Right atrium auricular region (tissue), 2 donors: ENCODE measurements at regions not wholly inside any gene's neighbourhood (a gene's known extent, or its start where the extent isn't known, plus 50 kb on each side); places are given as distances from the start of the nearest gene placed in this dataset.

ENCODE experiments used
- DNase-seq: peaks from one replicate; pipeline ENCODE4 v3.0.0-alpha.2; 2019; ENCODE audit warnings: low spot score
- H3K27ac ChIP-seq, 2 donors: fragments of 200-600 bp; sonication (generic); 1 replicate in 1 of 2; 2 replicates in 1 of 2; pipeline ENCODE4 v1.5.1; 2016 to 2019
- H3K27me3 ChIP-seq, 2 donors: fragments of 200-600 bp; sonication (generic); one replicate each; pipeline versions ENCODE4 v1.5.1 to v1.6.0; 2017 to 2019
- H3K36me3 ChIP-seq: fragments of 200-600 bp; sonication (generic); one replicate; pipeline ENCODE4 v1.5.1; 2016
- H3K4me1 ChIP-seq, 2 donors: fragments of 200-600 bp; sonication (generic); one replicate each; pipeline versions ENCODE4 v1.5.1 to v1.6.0; 2017 to 2019
- H3K4me3 ChIP-seq, 2 donors: fragments of 200-600 bp; sonication (generic); 1 replicate in 1 of 2; 2 replicates in 1 of 2; pipeline ENCODE4 v1.5.1; 2017 to 2019; ENCODE audit warnings: mild to moderate bottlenecking in 1 of 2, moderate library complexity in 1 of 2
- H3K9me3 ChIP-seq, 2 donors: fragments of 200-600 bp; sonication (generic); one replicate each; pipeline ENCODE4 v1.5.1; 2019
- CTCF ChIP-seq, 2 donors: fragments of 200-600 bp; sonication (generic); IDR thresholded peaks; one replicate each; pipeline ENCODE4 v1.5.1; 2019; ENCODE audit warnings: antibody characterized with exemption in 2 of 2

GRCh38 chr5:57339521-57339920 is 143.1 kb downstream of the ACTBL2 start:
- Histone ChIP-seq H3K4me1 (no peaks in the 10 kb centered on the region), H3K27ac (no peak overlapping the region), H3K27me3 (no peaks in the 10 kb centered on the region), H3K36me3 (no peaks in the 10 kb centered on the region), H3K9me3 (no peaks in the 10 kb centered on the region), H3K4me3 (no peak overlapping the region)
- no peak for TF ChIP-seq CTCF (IDR thresholded peaks at IDR 0.05)
- DNase-seq, result no peak

DNA sequence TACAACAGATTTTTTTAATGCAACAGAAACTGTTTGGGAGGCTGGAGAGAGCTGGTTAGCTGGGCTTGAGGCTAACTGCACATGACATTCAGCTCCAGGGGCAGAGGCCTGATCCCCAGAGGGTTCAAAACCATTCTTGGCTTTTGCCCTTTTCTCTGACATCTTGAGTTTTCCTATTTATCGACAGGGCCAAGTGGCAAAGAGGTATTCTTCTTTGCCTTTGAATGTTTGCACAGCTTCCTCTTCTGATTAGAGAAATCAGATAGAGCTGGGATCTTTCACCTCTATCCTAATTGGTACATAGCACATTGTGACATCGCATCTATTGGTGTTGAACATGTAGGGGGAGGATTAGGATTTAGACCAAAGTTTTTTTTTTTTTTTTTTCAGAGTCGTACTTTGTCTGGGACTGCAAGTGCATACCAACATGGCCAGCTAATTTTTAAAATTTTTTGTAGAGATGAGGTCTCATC is 143.7 kb downstream of the ACTBL2 start:
- no peak overlapping the region for H3K27ac ChIP-seq

GRCh38 chr5:57338068-57338867 is 144.3 kb downstream of the ACTBL2 start:
- no peak for DNase-seq
- Histone ChIP-seq H3K4me3 (no peak overlapping the region), H3K9me3 (no peaks in the 10 kb centered on the region), H3K27me3 (no peaks in the 10 kb centered on the region), H3K36me3 (no peaks in the 10 kb centered on the region), H3K4me1 (no peaks in the 10 kb centered on the region), H3K27ac (no peak overlapping the region)
- peak in 1 of 2 donors; percentile 55 for TF ChIP-seq CTCF (IDR thresholded peaks at IDR 0.05)

More for the DNA sequence above, 143.7 kb downstream of the ACTBL2 start:
- DNase-seq, result no peak
- H3K9me3 ChIP-seq, result no peaks in the 10 kb centered on the region
- H3K36me3 ChIP-seq, result no peaks in the 10 kb centered on the region
- H3K27me3 ChIP-seq, result no peaks in the 10 kb centered on the region
- no peak for TF ChIP-seq CTCF (IDR thresholded peaks at IDR 0.05)
- no peaks in the 10 kb centered on the region for H3K4me1 ChIP-seq
- H3K4me3 ChIP-seq, result no peak overlapping the region

DNA sequence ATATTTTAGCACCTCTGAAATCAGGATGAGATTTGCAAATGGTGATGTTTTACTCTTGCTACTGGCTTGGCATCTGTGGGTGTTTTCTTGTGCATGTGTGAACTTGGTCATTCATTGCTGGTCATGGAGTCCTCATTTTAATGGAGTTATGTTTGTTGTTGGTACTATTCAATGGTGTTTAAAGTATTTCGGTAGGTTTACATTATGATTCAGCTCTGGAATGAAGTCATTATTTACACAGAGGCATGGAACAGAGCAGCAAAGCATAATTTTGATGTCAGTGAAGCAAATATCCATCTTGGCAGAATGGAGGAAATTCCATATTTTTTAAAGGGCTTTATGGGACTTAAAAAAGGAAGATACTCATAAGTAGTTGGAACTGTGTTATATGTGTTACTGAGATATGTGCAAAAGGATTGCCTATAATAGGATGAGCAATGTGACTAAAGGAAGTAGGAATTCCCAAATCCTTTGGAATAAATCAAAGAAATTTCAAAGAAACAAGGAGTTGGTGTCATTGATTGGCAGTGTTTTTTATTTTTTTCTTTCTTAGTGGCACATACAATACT is 147.4 kb downstream of the ACTBL2 start:
- Histone ChIP-seq H3K4me1 (no peaks in the 10 kb centered on the region), H3K9me3 (no peaks in the 10 kb centered on the region), H3K36me3 (no peaks in the 10 kb centered on the region), H3K4me3 (no peak overlapping the region), H3K27me3 (no peaks in the 10 kb centered on the region), H3K27ac (no peak overlapping the region)
- TF ChIP-seq CTCF (IDR thresholded peaks at IDR 0.05), result no peak
- DNase-seq, result no peak

DNA sequence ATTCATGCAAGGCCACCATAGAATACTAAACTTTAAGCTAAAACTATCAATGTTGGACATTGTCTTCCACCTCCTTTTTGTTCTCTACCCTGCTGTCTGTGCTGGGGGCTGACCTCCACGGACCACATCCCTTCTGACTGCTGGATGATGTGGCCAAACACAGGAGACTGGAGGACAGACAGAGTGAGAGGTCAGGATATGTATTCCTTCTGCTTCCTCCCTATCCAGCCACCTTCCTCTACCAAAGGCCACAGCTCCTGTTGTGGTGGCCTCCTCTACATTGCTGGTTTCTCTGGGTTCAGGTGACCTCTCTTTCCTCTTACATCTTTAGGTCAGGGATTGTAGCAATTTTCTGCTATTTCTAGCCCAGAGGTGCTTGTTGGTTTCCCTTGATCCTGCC is 148.1 kb downstream of the ACTBL2 start:
- TF ChIP-seq CTCF (IDR thresholded peaks at IDR 0.05), result no peak
- Histone ChIP-seq H3K27me3 (no peaks in the 10 kb centered on the region), H3K4me3 (no peak overlapping the region), H3K4me1 (no peaks in the 10 kb centered on the region), H3K9me3 (no peaks in the 10 kb centered on the region), H3K36me3 (no peaks in the 10 kb centered on the region), H3K27ac (no peak overlapping the region)
- DNase-seq, result no peak
